K562 (cell line): ENCODE measurements at regions not wholly inside any gene's neighbourhood (a gene's known extent, or its start where the extent isn't known, plus 50 kb on each side); places are given as distances from the start of the nearest gene placed in this dataset.

Source experiments
- ATAC-seq: fragments of 200-7000 bp; cut with Tn5 transposase; 3 replicates; pipeline ENCODE4 v1.9.1; 2020; ENCODE audit warnings: moderate library complexity
- BruUV-seq: library from RNA; stranded (reverse); fragments of 400-500 nt; replicated peaks from 2 replicates; lab custom pipeline; 2021; lab: Mats Ljungman, UMichigan
- CTCF ChIA-PET: fragments of 300-600 bp; formaldehyde crosslinking; extraction: SDS; loops from one replicate; lab custom pipeline; 2021; ENCODE audit warnings: low intra/inter-chr PET ratio; lab: Yijun Ruan, JAX
- POLR2A ChIA-PET: fragments of 300-600, 350-650 bp; sonication (Branson Sonifier 250); formaldehyde crosslinking; extraction: SDS; loops from one replicate; lab custom pipeline; 2021; ENCODE audit warnings: antibody characterized with exemption, inconsistent platforms; lab: Yijun Ruan, JAX
- DNase-seq, 4 experiments: peaks; one replicate each; pipeline versions ENCODE4 v3.0.0 to v3.0.0-alpha.2; 2011 to 2018; ENCODE audit warnings: low spot score in 3 of 4, mixed read lengths in 3 of 4; ENCODE audit errors: extremely low read depth in 1 of 4
- FAIRE-seq: peaks from 2 replicates; lab custom pipeline; 2011; peaks lifted over from hg19 to GRCh38; lab: Jason Lieb, UNC
- H2AFZ ChIP-seq: 2 replicates; pipeline ENCODE4 v1.6.0; 2011; ENCODE audit warnings: low read depth, low read length, control low read depth, inconsistent platforms
- H3K27ac ChIP-seq: fragments of 200-600 bp; 3 replicates; pipeline ENCODE4 v1.8.0; 2011; ENCODE audit warnings: low read depth, mild to moderate bottlenecking, control low read depth, inconsistent platforms, low read length, moderate library complexity, mixed read lengths; ENCODE audit errors: extremely low read depth
- H3K27me3 ChIP-seq, 2 experiments: fragments of 300-600 bp in 1 of 2; 2 replicates in 1 of 2; 3 replicates in 1 of 2; pipeline versions ENCODE4 v1.6.0 to v1.8.0; 2011; ENCODE audit warnings: inconsistent platforms in 2 of 2, low read length in 2 of 2, mild to moderate bottlenecking in 1 of 2, mixed read lengths in 1 of 2, moderate library complexity in 1 of 2; ENCODE audit not compliant: control insufficient read depth in 2 of 2, insufficient read depth in 2 of 2
- H3K36me3 ChIP-seq: fragments of 300-600 bp; 3 replicates; pipeline ENCODE4 v1.8.0; 2011; ENCODE audit warnings: mild to moderate bottlenecking, low read length, inconsistent platforms; ENCODE audit not compliant: control insufficient read depth, insufficient read depth
- H3K4me1 ChIP-seq, 2 experiments: fragments of 200-600 bp in 1 of 2; replicated peaks in 1 of 2; 2 replicates in 1 of 2; 3 replicates in 1 of 2; pipeline versions ENCODE4 v1.5.1 to v1.8.0; 2011; ENCODE audit warnings: inconsistent platforms in 2 of 2, low read length in 2 of 2, mild to moderate bottlenecking in 1 of 2, mixed read lengths in 1 of 2, moderate library complexity in 1 of 2; ENCODE audit not compliant: control insufficient read depth in 2 of 2, insufficient read depth in 2 of 2
- H3K4me2 ChIP-seq: 2 replicates; pipeline ENCODE4 v1.6.1; 2011; ENCODE audit warnings: low read length, control low read depth, inconsistent platforms, mixed read lengths; ENCODE audit not compliant: insufficient read depth
- H3K4me3 ChIP-seq: fragments of 200-600 bp; sonication (generic), shearing (Covaris generic); 2 replicates; pipeline ENCODE4 v1.5.1; 2016; ENCODE audit warnings: control low read depth, inconsistent platforms
- H3K79me2 ChIP-seq: fragments of 200-600 bp; 3 replicates; pipeline ENCODE4 v1.8.0; 2011; ENCODE audit warnings: low read length, inconsistent platforms; ENCODE audit not compliant: control insufficient read depth, insufficient read depth
- H3K9ac ChIP-seq, 2 experiments: 2 replicates each; pipeline versions ENCODE4 v1.6.0 to v1.6.1; 2011; ENCODE audit warnings: low read depth in 2 of 2, low read length in 2 of 2, control low read depth in 1 of 2, inconsistent platforms in 1 of 2, mild to moderate bottlenecking in 1 of 2, mixed read lengths in 1 of 2; ENCODE audit not compliant: insufficient read depth in 1 of 2
- H3K9me1 ChIP-seq: one replicate; pipeline ENCODE4 v1.6.0; 2011; ENCODE audit warnings: inconsistent platforms, mild to moderate bottlenecking, low read length, moderate library complexity; ENCODE audit not compliant: control insufficient read depth, insufficient read depth
- H3K9me3 ChIP-seq: replicated peaks from 2 replicates; pipeline ENCODE4 v1.5.1; 2011; ENCODE audit warnings: low read depth, low read length, inconsistent platforms; ENCODE audit not compliant: control insufficient read depth, insufficient read depth
- H4K20me1 ChIP-seq: replicated peaks from 2 replicates; pipeline ENCODE4 v1.6.1; 2011; ENCODE audit warnings: low read length, inconsistent platforms, mixed read lengths; ENCODE audit not compliant: control insufficient read depth, insufficient read depth
- ADNP ChIP-seq: fragments of 200-800 bp; sonication (Bioruptor generic); IDR thresholded peaks from 2 replicates; pipeline ENCODE4 v1.6.1; 2016; ENCODE audit warnings: missing genetic modification characterization, missing compliant biosample characterization
- BCOR ChIP-seq: fragments of 450-650 bp; IDR thresholded peaks from 2 replicates; pipeline ENCODE4 v1.6.1; 2016
- DNMT1 ChIP-seq: fragments of 450-650 bp; IDR thresholded peaks from 2 replicates; pipeline ENCODE4 v1.6.1; 2016; ENCODE audit warnings: antibody characterized with exemption, mild to moderate bottlenecking
- FOXP4 ChIP-seq: sonication (generic); formaldehyde crosslinking; IDR thresholded peaks from 2 replicates; pipeline ENCODE4 v1.8.0; 2022; ENCODE audit warnings: mild to moderate bottlenecking, missing genetic modification reagents, borderline replicate concordance
- GATAD2A ChIP-seq: fragments of 450-650 bp; IDR thresholded peaks from 2 replicates; pipeline ENCODE4 v1.6.1; 2017
- HNRNPL ChIP-seq: fragments of 200-400 bp; formaldehyde crosslinking; IDR thresholded peaks from 2 replicates; pipeline ENCODE4 v1.6.1; 2017; ENCODE audit warnings: low read depth, mild to moderate bottlenecking, low read length
- NELFE ChIP-seq: IDR thresholded peaks from 2 replicates; pipeline ENCODE4 v1.6.1; 2011; ENCODE audit warnings: mild to moderate bottlenecking; ENCODE audit not compliant: insufficient read depth, insufficient read length
- NKRF ChIP-seq: fragments of 450-650 bp; IDR thresholded peaks from 2 replicates; pipeline ENCODE4 v1.6.1; 2016; ENCODE audit warnings: borderline replicate concordance
- RBM25 ChIP-seq: fragments of 200-400 bp; formaldehyde crosslinking; IDR thresholded peaks from 2 replicates; pipeline ENCODE4 v1.6.1; 2018; ENCODE audit warnings: low read length, low read depth, moderate library complexity; ENCODE audit not compliant: severe bottlenecking
- TCF7 ChIP-seq: sonication (generic); IDR thresholded peaks from 2 replicates; pipeline ENCODE4 v1.6.1; 2016; ENCODE audit warnings: antibody characterized with exemption, borderline replicate concordance
- TRIM28 ChIP-seq: fragments of 450-650 bp; IDR thresholded peaks from 2 replicates; pipeline ENCODE4 v1.6.1; 2017
- XRCC4 ChIP-seq: IDR thresholded peaks from one replicate; pipeline ENCODE4 v1.6.1; 2011; ENCODE audit not compliant: insufficient read depth, insufficient read length; ENCODE audit errors: extremely low read depth
- ZFP36 ChIP-seq: fragments of 150-350 bp; IDR thresholded peaks from 2 replicates; pipeline ENCODE4 v1.6.1; 2018; ENCODE audit warnings: low read length, low read depth; ENCODE audit not compliant: partially characterized antibody
- ZNF232 ChIP-seq: sonication (generic); formaldehyde crosslinking; IDR thresholded peaks from 2 replicates; pipeline ENCODE4 v1.8.0; 2022; ENCODE audit warnings: mild to moderate bottlenecking, missing genetic modification reagents
- ZNF280B ChIP-seq: fragments of 250-450 bp; sonication (Bioruptor Pico); IDR thresholded peaks from 2 replicates; pipeline ENCODE4 v1.5.1; 2021; ENCODE audit warnings: mild to moderate bottlenecking
- ZNF431 ChIP-seq: sonication (generic); formaldehyde crosslinking; IDR thresholded peaks from 2 replicates; pipeline ENCODE4 v1.8.0; 2022; ENCODE audit warnings: mild to moderate bottlenecking, missing genetic modification reagents
- WGBS: fragments of 100-300 bp; shearing (Covaris generic); methylation state at CpG from one replicate; pipeline ENCODE4 v1.1.6; 2016; ENCODE audit warnings: low coverage, mixed read lengths; ENCODE audit not compliant: insufficient coverage; ENCODE audit errors: missing lambda C conversion rate; 5-methylcytosine and 5-hydroxymethylcytosine counted together
- in situ Hi-C: fragments of 300-500 bp; cut with MboI; formaldehyde crosslinking; loops from 4 replicates; pipeline ENCODE4 v1.15.0; 2018; ENCODE audit warnings: inconsistent platforms, mixed read lengths
- intact Hi-C: fragments of 100-400 bp; cut with micrococcal nuclease; formaldehyde crosslinking; loops from 2 replicates; pipeline ENCODE4 v1.14.2; 2022

- TF ChIP-seq BCOR, result no peak
- 0 out of 2 replicates have a peak, but pooled peaks have one; percentile 24 for TF ChIP-seq NKRF
Observed at GRCh38 chr17:27381007-27381501, 75.2 kb upstream of the KSR1 start (continued).

DNA sequence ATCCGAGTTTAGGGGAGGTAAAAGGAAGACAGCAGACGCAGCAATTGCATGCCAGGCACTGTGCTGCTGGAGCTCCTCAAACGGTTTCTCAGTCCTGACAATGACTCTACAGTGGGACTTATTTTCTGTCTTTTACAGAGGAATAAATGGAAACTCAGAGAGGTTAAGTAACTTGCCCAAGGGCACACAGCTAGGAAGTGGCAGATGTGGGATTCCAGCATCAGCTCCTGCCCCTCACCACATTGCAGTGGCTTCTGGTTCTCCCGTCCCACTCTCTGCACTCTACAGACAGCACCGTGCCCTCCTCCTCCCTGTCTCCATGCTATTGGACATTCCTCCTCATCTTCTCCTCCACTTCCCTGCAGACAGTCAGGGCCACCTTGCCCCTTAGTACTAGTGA is 74.2 kb upstream of the KSR1 start:
- intact Hi-C loops (loop anchor here (5.0 to 10.0 kb wide), 2 partner anchors 135 to 193 kb away; no protein-coding TSS in a partner anchor), in situ Hi-C loops (no loop called here)
- no peak overlapping the region for H3K27ac ChIP-seq
- no peaks in the 10 kb centered on the region for H4K20me1 ChIP-seq
- TF ChIP-seq ZFP36, result peak; percentile 67
- TF ChIP-seq DNMT1, result no peak
- no peak for TF ChIP-seq ZNF232 (CRISPR knock-in tag)
- TF ChIP-seq RBM25, result peak; percentile 84
- no peak for TF ChIP-seq GATAD2A
- no peak for TF ChIP-seq TRIM28
- no peak for TF ChIP-seq NELFE
- no peak for TF ChIP-seq FOXP4 (CRISPR knock-in tag)
- no peak for TF ChIP-seq XRCC4
- peak; percentile 71 for TF ChIP-seq BCOR
- TF ChIP-seq ADNP (tag), result 0 out of 2 replicates have a peak, but pooled peaks have one; percentile 7
- no peak for TF ChIP-seq ZNF280B (CRISPR knock-in tag)
- no peak for TF ChIP-seq HNRNPL
- no peak for TF ChIP-seq TCF7
- TF ChIP-seq ZNF431 (CRISPR knock-in tag), result no peak
- no peak overlapping the region for H3K4me3 ChIP-seq
- peaks cover 26 to 30% of the 10 kb centered on the region in 2 experiments for H3K4me1 ChIP-seq
- no peak overlapping the region for H3K4me2 ChIP-seq
- FAIRE-seq (no peak), DNase-seq (no peak), ATAC-seq (no peak)
- peaks cover 4% of the 10 kb centered on the region for H3K9me1 ChIP-seq
- no peak overlapping the region for H3K9ac ChIP-seq
- H3K79me2 ChIP-seq, result no peaks in the 10 kb centered on the region
- no peaks in the 10 kb centered on the region for H3K27me3 ChIP-seq
- H2AFZ ChIP-seq, result peak overlapping the region; percentile 36; the same call in 1 of the 2 replicates
- H3K36me3 ChIP-seq, result no peaks in the 10 kb centered on the region
- H3K9me3 ChIP-seq, result no peaks in the 10 kb centered on the region; the same call in 1 of the 2 replicates
- no TSS peak for BruUV-seq
- POLR2A ChIA-PET, result interaction anchor here (0.6 to 0.9 kb wide), 2 partner anchors 137 to 145 kb away, joined by 3 to 4 read pairs; no protein-coding TSS in a partner anchor
- CTCF ChIA-PET, result interaction anchor here (0.7 to 1.6 kb wide), 2 partner anchors 29 to 137 kb away, joined by 4 to 9 read pairs; no protein-coding TSS in a partner anchor
- 59% methylated on average over 5 of the region's 5 CpGs for WGBS
